GM18951 (cell line): ENCODE measurements at regions not wholly inside any gene's neighbourhood (a gene's known extent, or its start where the extent isn't known, plus 50 kb on each side); places are given as distances from the start of the nearest gene placed in this dataset.

Experiments used
- POLR2A ChIP-seq: IDR thresholded peaks from 4 replicates; pipeline ENCODE4 v1.6.1; 2011; ENCODE audit warnings: mild to moderate bottlenecking; ENCODE audit not compliant: insufficient read length, insufficient read depth; ENCODE audit errors: extremely low read depth
- in situ Hi-C: fragments of 300-500 bp; cut with MboI; formaldehyde crosslinking; loops from one replicate; pipeline ENCODE4 v1.12.0; 2022; ENCODE audit warnings: low sequenced_read_pairs, mixed read lengths, inconsistent platforms; ENCODE audit not compliant: unreplicated experiment

GRCh38 chr14:88929656-88930436 lies 105.4 kb downstream of the TTC8 start:
- no peak for TF ChIP-seq POLR2A
- in situ Hi-C loops = no loop called here

DNA sequence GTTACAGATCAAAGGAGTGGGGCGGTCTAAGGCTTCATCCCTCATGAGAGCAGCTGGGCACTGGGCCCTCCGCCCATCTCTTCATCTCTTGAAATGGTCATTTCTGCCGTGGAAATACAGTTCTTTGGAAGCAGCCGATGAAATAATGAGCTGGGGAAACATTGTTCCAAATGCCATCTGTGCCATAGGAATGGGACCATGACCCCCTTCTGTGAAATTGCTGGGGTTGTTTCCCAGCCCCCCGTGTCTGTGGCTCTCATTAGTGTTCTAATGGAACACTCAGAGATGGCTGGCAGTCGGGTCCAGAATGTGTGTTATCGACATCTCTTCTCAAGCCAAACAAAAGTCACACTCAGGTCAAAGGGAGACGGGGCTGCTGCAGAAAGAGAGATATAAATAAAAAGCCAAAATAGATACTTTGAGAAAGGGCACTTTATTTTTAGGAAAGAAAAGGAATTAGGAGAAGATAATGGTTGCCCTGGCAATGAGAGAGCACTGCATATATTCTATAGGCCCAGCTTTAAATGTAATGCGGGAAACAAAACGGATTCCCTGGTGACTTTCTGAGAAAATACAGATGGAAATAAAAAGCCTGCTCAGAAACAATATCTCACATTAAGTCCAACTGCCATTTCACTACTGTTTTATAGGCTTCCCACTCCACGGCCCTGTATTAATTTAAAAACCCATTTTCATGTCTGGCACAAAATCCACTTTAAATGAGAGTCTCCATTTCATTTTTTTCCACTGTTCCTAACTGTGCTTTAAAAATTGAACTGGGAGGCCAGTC lies 107.1 kb downstream of the TTC8 start:
- TF ChIP-seq POLR2A = no peak
- in situ Hi-C loops = no loop called here

DNA sequence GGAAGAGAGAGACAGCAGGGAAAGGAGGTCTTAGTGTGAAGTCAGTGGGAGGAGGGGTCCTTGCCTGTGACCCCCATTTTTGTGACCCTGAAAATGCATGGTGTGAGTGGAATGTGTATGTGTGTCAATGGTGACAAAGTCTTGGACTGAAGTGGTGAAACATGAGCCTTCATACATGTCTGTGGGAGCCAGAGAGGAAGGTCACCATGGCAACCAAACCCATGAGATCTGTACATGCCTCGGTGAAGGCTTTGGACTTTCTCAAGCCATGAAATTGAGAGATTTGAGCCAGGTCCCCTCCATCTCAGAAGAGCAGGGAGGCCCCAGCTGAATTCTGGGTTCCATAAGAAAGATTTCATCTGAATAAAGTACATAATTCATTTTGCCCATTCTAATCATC lies 108.7 kb downstream of the TTC8 start:
- no peak for TF ChIP-seq POLR2A
- in situ Hi-C loops = no loop called here

- TF ChIP-seq POLR2A = no peak
- in situ Hi-C loops = no loop called here
Measured at GRCh38 chr14:88934351-88934806, 109.9 kb downstream of the TTC8 start.

DNA sequence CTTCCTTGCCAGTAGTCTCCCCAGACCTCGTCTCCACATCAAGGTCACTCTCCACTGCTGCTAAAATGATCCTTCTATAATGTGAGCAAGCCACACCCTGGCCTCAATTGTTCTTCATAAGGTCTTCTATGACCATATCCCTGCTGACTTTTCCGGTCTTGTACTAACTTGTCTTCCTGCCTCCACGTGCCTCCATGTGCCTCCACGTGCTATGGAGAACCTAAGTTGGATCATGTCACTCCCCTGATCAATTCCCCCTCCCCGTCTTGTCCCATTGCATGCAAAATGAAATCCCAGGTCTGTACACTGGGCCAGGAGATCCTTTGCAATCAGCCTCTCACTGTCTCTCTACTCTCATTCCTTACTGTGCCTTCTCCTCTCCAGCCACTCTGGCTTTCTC lies 110.6 kb downstream of the TTC8 start:
- in situ Hi-C loops = no loop called here
- TF ChIP-seq POLR2A = no peak

GRCh38 chr14:88937706-88938105 lies 113.3 kb downstream of the TTC8 start:
- in situ Hi-C loops = no loop called here
- no peak for TF ChIP-seq POLR2A

DNA sequence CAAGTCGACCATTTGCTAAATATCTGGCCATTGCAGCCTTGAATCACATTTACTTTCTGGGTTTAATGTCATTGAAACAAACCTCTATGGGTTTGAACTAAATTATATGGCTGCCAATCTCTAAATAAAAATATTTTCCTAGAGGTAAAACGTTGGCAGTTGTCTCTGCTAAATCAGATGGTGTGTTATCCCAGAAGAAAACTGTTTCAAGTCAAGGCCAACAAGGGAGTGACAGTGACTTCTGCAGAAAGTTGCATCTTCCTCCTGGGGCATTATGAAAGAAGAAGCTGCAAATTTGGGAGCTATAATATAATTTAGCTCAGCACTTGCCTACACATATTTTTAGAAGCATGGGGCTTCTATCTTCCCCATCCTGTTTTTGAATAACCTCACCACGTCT lies 116.2 kb downstream of the TTC8 start:
- in situ Hi-C loops = no loop called here
- no peak for TF ChIP-seq POLR2A

- no peak for TF ChIP-seq POLR2A
Measured at GRCh38 chr14:88941414-88941813, 117.0 kb downstream of the TTC8 start.

GRCh38 chr14:88947646-88948598 lies 123.5 kb downstream of the TTC8 start:
- in situ Hi-C loops = no loop called here
- TF ChIP-seq POLR2A = no peak

More at GRCh38 chr14:88941414-88941813, 117.0 kb downstream of the TTC8 start:
- in situ Hi-C loops = no loop called here

GRCh38 chr14:88950069-88950468 lies 125.6 kb downstream of the TTC8 start:
- in situ Hi-C loops = no loop called here
- no peak for TF ChIP-seq POLR2A

GRCh38 chr14:88951370-88951769 lies 126.9 kb downstream of the TTC8 start:
- in situ Hi-C loops = no loop called here
- no peak for TF ChIP-seq POLR2A

GRCh38 chr14:88952901-88953300 lies 128.4 kb downstream of the TTC8 start:
- no peak for TF ChIP-seq POLR2A
- in situ Hi-C loops = no loop called here

DNA sequence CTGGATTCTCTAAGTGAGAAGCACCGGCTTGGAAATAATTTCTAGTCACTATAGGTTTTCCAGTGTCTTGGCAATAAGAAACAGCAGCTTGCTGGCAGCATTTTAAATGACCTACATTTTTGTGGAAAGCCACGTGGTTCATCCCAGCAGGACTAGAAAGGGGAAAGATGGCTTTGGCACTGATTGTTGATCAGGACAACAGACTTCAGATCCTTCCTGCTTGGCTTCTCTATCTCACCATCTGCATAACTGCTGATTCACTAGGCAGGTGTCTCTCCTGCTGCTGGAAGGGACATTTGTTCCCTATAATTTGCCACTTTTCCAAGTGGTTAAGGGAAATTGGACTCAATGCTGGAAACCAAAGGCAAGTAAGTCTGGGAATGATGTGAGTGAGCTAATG lies 131.0 kb downstream of the TTC8 start:
- no peak for TF ChIP-seq POLR2A
- in situ Hi-C loops = no loop called here
